NCI-H2171 treated with DMSO at 0.1 percent for 48 hours (cell line): ENCODE measurements at regions not wholly inside any gene's neighbourhood (a gene's known extent, or its start where the extent isn't known, plus 50 kb on each side); places are given as distances from the start of the nearest gene placed in this dataset.

Source experiments
- DNase-seq: peaks from one replicate; lab custom pipeline; 2025; lab: John Stamatoyannopoulos, UW

- no peak for DNase-seq
These were observed 171.4 kb upstream of the SERPINE2 start for GRCh38 chr2:224210286-224211180.

DNA sequence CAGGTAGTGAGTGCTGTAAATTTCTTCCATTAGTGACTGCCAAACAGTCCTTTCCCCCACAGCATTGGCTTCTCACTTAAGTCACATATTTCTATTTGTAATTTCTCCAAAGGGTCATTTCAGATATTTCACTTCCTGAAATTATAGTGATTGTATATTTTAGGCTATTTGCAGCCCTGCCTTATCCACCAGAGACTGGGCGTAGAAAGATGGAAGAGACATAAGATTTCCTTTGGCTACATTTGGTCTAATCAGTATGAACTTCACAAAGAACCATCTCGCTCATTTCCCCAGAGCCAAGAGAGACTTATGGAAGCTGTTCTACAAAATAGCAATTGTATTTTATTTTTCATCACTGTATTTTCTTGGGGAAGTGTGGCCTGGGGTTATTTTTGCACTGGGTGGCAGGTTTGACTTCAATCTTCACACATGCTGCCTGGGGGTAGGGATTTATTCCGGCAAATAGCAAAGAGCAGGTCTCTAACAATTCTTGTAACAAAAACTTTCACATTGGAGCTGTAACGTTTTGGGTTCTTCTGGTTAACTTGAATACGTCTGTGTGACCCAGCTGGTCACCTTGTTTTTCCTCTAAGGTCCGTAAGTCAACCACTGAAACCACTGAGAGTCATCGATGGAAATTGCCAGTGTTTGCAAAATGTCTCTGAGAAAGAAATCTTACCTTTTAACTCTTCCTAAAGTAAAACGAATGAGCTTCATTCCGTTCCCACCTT is 170.6 kb upstream of the SERPINE2 start:
- no peak for DNase-seq

DNA sequence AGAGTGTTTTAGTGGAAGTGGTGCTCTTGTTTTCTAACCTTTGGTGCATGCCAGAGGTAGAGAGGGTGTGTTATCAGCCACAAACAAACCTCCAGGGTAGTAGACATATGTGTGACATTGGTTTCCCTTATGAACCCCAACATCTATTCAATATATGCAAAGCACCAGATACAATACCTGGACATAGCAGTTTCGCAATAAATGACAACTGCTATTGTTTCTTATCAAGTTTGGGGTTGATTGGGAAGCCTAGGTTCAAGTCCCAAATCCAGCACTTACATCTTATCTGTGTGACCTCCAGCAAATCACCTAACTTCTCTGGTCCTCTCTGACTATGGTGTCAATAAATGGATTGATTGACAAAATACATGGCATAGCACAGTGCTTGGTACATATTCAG is 169.4 kb upstream of the SERPINE2 start:
- no peak for DNase-seq

- DNase-seq: no peak
These were observed 168.9 kb upstream of the SERPINE2 start for GRCh38 chr2:224208007-224208406.

GRCh38 chr2:224206816-224207215 is 167.7 kb upstream of the SERPINE2 start:
- no peak for DNase-seq

- DNase-seq: no peak
These were observed 163.3 kb upstream of the SERPINE2 start for GRCh38 chr2:224202281-224202865.

GRCh38 chr2:224198436-224198835 is 159.3 kb upstream of the SERPINE2 start:
- no peak for DNase-seq

GRCh38 chr2:224196810-224197209 is 157.7 kb upstream of the SERPINE2 start:
- DNase-seq: no peak

GRCh38 chr2:224195925-224196571 is 157.0 kb upstream of the SERPINE2 start:
- no peak for DNase-seq

- no peak for DNase-seq
These were observed 155.1 kb upstream of the SERPINE2 start for GRCh38 chr2:224194161-224194560.

DNA sequence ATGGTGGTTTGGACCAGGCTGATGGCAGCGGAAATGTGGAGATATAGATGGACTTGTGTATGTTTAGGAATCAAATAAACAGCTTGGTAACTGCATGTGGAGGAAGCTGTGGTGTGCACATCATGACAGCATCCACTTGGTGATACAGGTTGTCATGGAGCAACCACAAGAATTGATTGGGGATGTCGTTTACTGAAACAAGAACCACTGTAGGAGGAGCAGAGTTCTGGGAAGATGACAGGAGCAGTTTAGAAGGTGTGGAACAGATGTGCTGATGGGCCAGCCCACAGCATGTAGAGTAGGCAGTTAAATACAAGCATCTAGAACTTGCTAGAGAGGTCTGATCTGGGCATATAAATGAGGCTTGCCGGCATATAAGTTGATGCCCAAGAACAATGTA is 152.4 kb upstream of the SERPINE2 start:
- DNase-seq: no peak

DNA sequence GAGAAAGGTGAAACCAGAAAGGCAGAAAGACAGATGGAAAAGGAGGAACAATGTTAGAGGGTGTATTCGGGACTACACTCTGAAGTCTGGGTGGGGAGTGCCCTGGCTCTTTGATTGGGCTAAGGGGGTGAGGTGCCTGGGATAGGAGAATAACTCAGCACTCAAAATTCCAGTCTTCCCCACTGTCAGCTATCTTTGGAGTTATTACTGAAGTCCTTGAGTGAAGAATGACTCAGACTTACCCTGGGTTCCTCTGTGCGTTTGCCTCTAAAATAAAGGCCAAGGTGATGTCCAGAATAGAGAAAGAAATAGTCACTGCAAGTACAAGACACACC is 151.8 kb upstream of the SERPINE2 start:
- no peak for DNase-seq

- no peak for DNase-seq
These were observed 151.3 kb upstream of the SERPINE2 start for GRCh38 chr2:224190234-224190935.

DNA sequence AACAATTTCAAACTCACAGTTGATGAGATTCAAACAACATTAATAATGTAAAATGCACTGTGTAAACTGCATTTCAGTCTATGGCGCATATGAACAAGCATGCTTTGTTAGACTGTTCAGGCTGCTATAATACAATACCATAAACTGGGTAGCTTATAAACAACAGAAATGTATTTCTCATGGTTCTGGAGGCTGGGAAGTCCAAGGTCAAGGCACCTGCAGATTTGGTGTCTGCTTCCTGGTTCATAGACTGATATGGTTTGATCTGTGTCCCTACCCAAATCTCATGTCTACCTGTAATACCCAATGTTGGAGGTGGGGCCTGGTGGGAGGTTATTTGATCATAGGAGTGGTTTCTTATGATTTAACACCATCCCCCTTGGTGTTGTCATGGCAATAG is 148.1 kb upstream of the SERPINE2 start:
- no peak for DNase-seq

- no peak for DNase-seq
These were observed 146.0 kb upstream of the SERPINE2 start for GRCh38 chr2:224185023-224185601.

GRCh38 chr2:224183086-224183485 is 144.0 kb upstream of the SERPINE2 start:
- no peak for DNase-seq

- DNase-seq: no peak
These were observed 143.4 kb upstream of the SERPINE2 start for GRCh38 chr2:224182498-224182897.

- no peak for DNase-seq
These were observed 142.6 kb upstream of the SERPINE2 start for GRCh38 chr2:224181534-224182155.

DNA sequence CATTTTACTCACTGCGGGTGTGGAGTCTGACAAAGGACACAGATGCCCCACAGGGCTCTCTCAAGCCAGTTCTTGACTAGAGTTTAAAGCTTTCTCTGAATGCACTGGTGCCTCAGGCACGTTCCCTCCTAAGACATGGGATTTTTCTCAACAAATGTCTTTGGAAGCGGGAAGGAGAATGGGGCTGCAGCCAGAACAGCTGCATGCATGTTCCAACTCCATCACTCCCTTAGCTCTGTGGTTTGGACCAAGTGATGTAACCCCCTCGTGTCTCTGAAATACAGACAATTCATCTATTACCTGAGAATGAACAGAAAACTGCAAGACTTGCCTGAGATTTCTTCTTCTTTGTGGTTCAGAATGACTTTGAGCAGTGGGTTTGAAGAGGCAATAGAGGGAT is 141.7 kb upstream of the SERPINE2 start:
- no peak for DNase-seq

DNA sequence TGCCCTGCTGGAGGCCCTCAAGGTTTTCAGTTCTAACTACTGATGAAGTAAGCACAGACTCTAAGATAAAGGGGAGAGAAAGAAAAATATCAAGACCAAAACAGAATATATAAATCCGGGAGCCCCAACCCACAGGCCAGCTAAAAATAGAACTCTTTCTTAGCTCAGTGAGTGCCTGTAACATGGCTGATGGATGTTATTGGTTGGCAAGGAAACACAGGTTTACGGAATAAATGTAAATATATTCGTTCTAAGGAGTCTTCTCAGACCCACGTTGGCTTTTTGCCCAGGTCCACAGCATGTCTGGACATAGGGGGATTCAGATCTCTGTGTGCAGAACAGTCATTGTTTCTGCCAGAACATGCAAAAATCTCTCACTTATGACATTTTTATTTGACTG is 139.0 kb upstream of the SERPINE2 start:
- no peak for DNase-seq

DNA sequence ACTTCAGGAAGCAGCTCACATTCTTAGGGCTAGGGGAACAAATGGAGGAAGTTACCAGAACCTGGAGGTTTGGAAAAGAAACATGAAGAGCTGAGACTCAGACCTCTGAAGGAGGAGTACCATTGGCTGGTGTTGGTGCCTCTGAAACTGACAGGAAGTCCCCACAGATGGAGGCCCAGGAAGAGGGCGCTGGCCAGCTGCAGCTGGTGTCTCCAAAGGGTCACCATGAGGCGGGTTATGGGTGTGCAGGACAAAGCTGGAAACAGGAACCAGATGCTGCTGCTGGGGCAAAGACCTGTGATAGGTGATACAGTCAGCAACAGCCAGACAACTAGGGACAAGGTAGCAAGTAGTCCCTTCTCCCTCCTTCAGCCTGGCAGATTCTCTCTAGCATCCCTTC is 136.5 kb upstream of the SERPINE2 start:
- no peak for DNase-seq
